Loucy (cell line): ENCODE measurements at regions not wholly inside any gene's neighbourhood (a gene's known extent, or its start where the extent isn't known, plus 50 kb on each side); places are given as distances from the start of the nearest gene placed in this dataset.

ENCODE experiments used
- CTCF ChIP-seq: fragments of 200-600 bp; sonication (generic); conservative IDR thresholded peaks from 2 replicates; pipeline ENCODE4 v1.5.1; 2014; ENCODE audit warnings: mild to moderate bottlenecking, antibody characterized with exemption, low read length
- EZH2phosphoT487 ChIP-seq: fragments of 200-600 bp; IDR thresholded peaks from 2 replicates; pipeline ENCODE4 v1.6.1; 2018; ENCODE audit warnings: antibody characterized with exemption, mild to moderate bottlenecking, moderate library complexity, borderline replicate concordance

GRCh38 chr2:136323195-136323594 is 205.2 kb upstream of the CXCR4 start:
- TF ChIP-seq CTCF (no peak), EZH2phosphoT487 (no peak)
